ENCODE measurements at regions not wholly inside any gene's neighbourhood (a gene's known extent, or its start where the extent isn't known, plus 50 kb on each side); places are given as distances from the start of the nearest gene placed in this dataset.
"Not testable (repeated sequence)": the region's sequence is repeated elsewhere in the genome, so short reads cannot be mapped to it uniquely, and the experiment has no call there.

- no peak for DNase-seq
These were observed 134.0 kb downstream of the SST start for GRCh38 chr3:187536185-187536584.

GRCh38 chr3:187533797-187534196 is 136.4 kb downstream of the SST start:
- no peak for DNase-seq

- DNase-seq, result no peak
These were observed 138.4 kb downstream of the SST start for GRCh38 chr3:187531831-187532230.

- DNase-seq, result no peak
These were observed 147.3 kb downstream of the SST start for GRCh38 chr3:187522890-187523289.

GRCh38 chr3:187522293-187522692 is 147.9 kb downstream of the SST start:
- no peak for DNase-seq

GRCh38 chr3:187521546-187521945 is 148.6 kb downstream of the SST start:
- no peak for DNase-seq

GRCh38 chr3:187520027-187520945 is 149.9 kb downstream of the SST start:
- DNase-seq, result no peak

GRCh38 chr3:187519428-187519890 is 150.7 kb downstream of the SST start:
- DNase-seq, result no peak

GRCh38 chr3:187518616-187519015 is 150.4 kb downstream of the RTP4 start:
- DNase-seq, result no peak

GRCh38 chr3:187518207-187518606 is 150.0 kb downstream of the RTP4 start:
- no peak for DNase-seq

- no peak for DNase-seq
These were observed 148.4 kb downstream of the RTP4 start for GRCh38 chr3:187516446-187517185.

GRCh38 chr3:187507905-187508304 is 139.7 kb downstream of the RTP4 start:
- DNase-seq, result no peak

- DNase-seq, result no peak
These were observed 139.1 kb downstream of the RTP4 start for GRCh38 chr3:187507266-187507665.

GRCh38 chr3:187504435-187504834 is 136.2 kb downstream of the RTP4 start:
- no peak for DNase-seq

- no peak for DNase-seq
These were observed 130.1 kb downstream of the RTP4 start for GRCh38 chr3:187498211-187498724.

GRCh38 chr3:187497052-187497451 is 128.9 kb downstream of the RTP4 start:
- no peak for DNase-seq

- DNase-seq, result not testable (repeated sequence)
These were observed 125.9 kb downstream of the RTP4 start for GRCh38 chr3:187494056-187494455.

- DNase-seq, result no peak
These were observed 123.2 kb downstream of the RTP4 start for GRCh38 chr3:187491371-187491770.

- DNase-seq, result no peak
These were observed 122.2 kb downstream of the RTP4 start for GRCh38 chr3:187490366-187490765.

GRCh38 chr3:187484547-187485295 is 116.5 kb downstream of the RTP4 start:
- no peak for DNase-seq

- no peak for DNase-seq
These were observed 113.2 kb downstream of the RTP4 start for GRCh38 chr3:187481426-187481825.

GRCh38 chr3:187475613-187476012 is 107.4 kb downstream of the RTP4 start:
- not testable (repeated sequence) for DNase-seq

Data from renal pelvis (tissue), 1 donor.